ENCODE measurements at regions not wholly inside any gene's neighbourhood (a gene's known extent, or its start where the extent isn't known, plus 50 kb on each side); places are given as distances from the start of the nearest gene placed in this dataset.
"Not testable (repeated sequence)": the region's sequence is repeated elsewhere in the genome, so short reads cannot be mapped to it uniquely, and the experiment has no call there.

- ChIA-PET POLR2A (no interaction called here), SMC1A (ENCODE audit: uncharacterized antibody, unreplicated experiment) (no interaction called here), RAD21 (ENCODE audit: unreplicated experiment) (no interaction called here), CTCF (no interaction called here)
- no peak overlapping the region for H3K9ac ChIP-seq (ENCODE audit: control insufficient read depth, insufficient read depth, low read length)
- no peaks in the 10 kb centered on the region for H3K36me3 ChIP-seq (ENCODE audit: control insufficient read depth in 2 of 2, insufficient read depth in 2 of 2, low read length in 1 of 2)
- BruUV-seq (replicated peaks) = no TSS peak
- intact Hi-C loops (cut with micrococcal nuclease; ENCODE audit: unreplicated experiment) (no loop called here), in situ Hi-C loops (cut with MboI) (no loop called here)
- H3K27me3 ChIP-seq (replicated peaks in 1 of 2; ENCODE audit: control insufficient read depth in 2 of 2, insufficient read depth in 2 of 2, low read length in 1 of 2) = no peaks in the 10 kb centered on the region
- no peak overlapping the region for H2AFZ ChIP-seq (ENCODE audit: control insufficient read depth, low read depth, low read length)
- 0% methylated on average over 1 of the region's 1 CpG for WGBS (ENCODE audit: insufficient coverage, insufficient replicate concordance, low lambda C conversion rate, missing lambda C conversion rate)
- no peak overlapping the region for H3K4me2 ChIP-seq (ENCODE audit: control insufficient read depth, insufficient read depth)
- no peaks in the 10 kb centered on the region for H4K20me1 ChIP-seq (ENCODE audit: control insufficient read depth, insufficient read depth)
- TF ChIP-seq EP300 (IDR thresholded peaks at IDR 0.05; ENCODE audit: borderline replicate concordance in 1 of 2, control insufficient read depth in 1 of 2, low read depth in 2 of 2, low read length in 2 of 2) (no peak), PAX5 (IDR thresholded peaks at IDR 0.05; ENCODE audit: borderline replicate concordance, low read depth, low read length) (no peak), ZZZ3 (IDR thresholded peaks at IDR 0.05; ENCODE audit: control insufficient read depth, insufficient read length, low read depth) (no peak), NBN (IDR thresholded peaks at IDR 0.05) (no peak), ZNF24 (IDR thresholded peaks at IDR 0.05) (no peak), SMARCA5 (IDR thresholded peaks at IDR 0.05) (no peak), HDAC2 (IDR thresholded peaks at IDR 0.05) (no peak), BMI1 (IDR thresholded peaks at IDR 0.05; ENCODE audit: borderline replicate concordance) (no peak), HDAC6 (IDR thresholded peaks at IDR 0.05; ENCODE audit: unreplicated experiment) (no peak), NRF1 (conservative IDR thresholded peaks at IDR 0.05; ENCODE audit: low read depth, low read length) (no peak), RCOR1 (conservative IDR thresholded peaks at IDR 0.05; ENCODE audit: low read depth, low read length) (no peak), IRF4 (IDR thresholded peaks at IDR 0.05; ENCODE audit: low read depth, low read length) (no peak), USF1 (IDR thresholded peaks at IDR 0.05; ENCODE audit: borderline replicate concordance, extremely low read length, insufficient read depth, low read depth, low read length) (no peak), CBX5 (IDR thresholded peaks at IDR 0.05; ENCODE audit: low read depth) (no peak), SMC3 (IDR thresholded peaks at IDR 0.05; ENCODE audit: borderline replicate concordance, low read length) (no peak)
- ATAC-seq (no peak), FAIRE-seq (no peak), DNase-seq (ENCODE audit: low read depth, low spot score) (no peak)
- no peaks in the 10 kb centered on the region for H3K79me2 ChIP-seq (ENCODE audit: control insufficient read depth, insufficient read depth, low read length)
- no peaks in the 10 kb centered on the region for H3K4me1 ChIP-seq (ENCODE audit: control insufficient read depth, insufficient read depth, low read length)
- no peak overlapping the region for H3K4me3 ChIP-seq
- no peaks in the 10 kb centered on the region for H3K9me3 ChIP-seq (replicated peaks; ENCODE audit: control insufficient read depth, insufficient read depth, low read length)
- no peak overlapping the region for H3K27ac ChIP-seq (ENCODE audit: control insufficient read depth, insufficient read depth)
Observed at GRCh38 chr4:181855307-181855706, 387.9 kb upstream of the TENM3 start.

DNA sequence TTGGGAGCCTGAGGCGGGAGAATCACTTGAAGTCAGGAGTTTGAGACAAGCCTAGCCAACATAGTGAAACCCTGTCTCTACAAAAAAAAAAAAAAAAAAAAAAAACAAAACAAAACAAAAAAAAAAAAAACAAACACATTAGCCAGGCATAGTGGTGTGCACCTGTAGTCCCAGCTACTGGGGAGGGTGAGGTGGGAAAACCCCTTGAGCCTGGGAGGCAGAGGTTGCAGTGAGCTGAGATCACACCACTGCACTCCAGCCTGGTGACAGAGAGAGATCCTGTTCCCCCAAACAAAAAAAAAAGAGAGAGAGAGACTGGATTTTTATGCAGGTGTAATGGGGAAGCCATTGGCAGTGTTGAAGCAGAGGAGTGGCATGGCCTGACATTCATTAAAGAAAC is 385.7 kb upstream of the TENM3 start:
- RAD21 ChIA-PET (ENCODE audit: unreplicated experiment); H2AFZ ChIP-seq (ENCODE audit: control insufficient read depth, low read depth, low read length); H3K9me3 ChIP-seq (replicated peaks; ENCODE audit: control insufficient read depth, insufficient read depth, low read length); BruUV-seq (replicated peaks); H4K20me1 ChIP-seq (ENCODE audit: control insufficient read depth, insufficient read depth); DNase-seq (ENCODE audit: low read depth, low spot score); H3K27me3 ChIP-seq (replicated peaks in 1 of 2; ENCODE audit: control insufficient read depth in 2 of 2, insufficient read depth in 2 of 2, low read length in 1 of 2); H3K4me1 ChIP-seq (ENCODE audit: control insufficient read depth, insufficient read depth, low read length); intact Hi-C loops (cut with micrococcal nuclease; ENCODE audit: unreplicated experiment); POLR2A ChIA-PET; H3K4me2 ChIP-seq (ENCODE audit: control insufficient read depth, insufficient read depth); H3K36me3 ChIP-seq (ENCODE audit: control insufficient read depth in 2 of 2, insufficient read depth in 2 of 2, low read length in 1 of 2); FAIRE-seq; H3K9ac ChIP-seq (ENCODE audit: control insufficient read depth, insufficient read depth, low read length); in situ Hi-C loops (cut with MboI); H3K27ac ChIP-seq (ENCODE audit: control insufficient read depth, insufficient read depth); H3K4me3 ChIP-seq; H3K79me2 ChIP-seq (ENCODE audit: control insufficient read depth, insufficient read depth, low read length): not testable (repeated sequence)
- 0% methylated on average over 1 of the region's 1 CpG for WGBS (ENCODE audit: insufficient coverage, insufficient replicate concordance, low lambda C conversion rate, missing lambda C conversion rate)
- CTCF ChIA-PET = interaction anchor here (0.6 kb wide), 1 partner anchor 60 kb away, joined by 4 read pairs; no protein-coding TSS in a partner anchor
- peak; percentile 57 for ATAC-seq
- SMC1A ChIA-PET (ENCODE audit: uncharacterized antibody, unreplicated experiment) = interaction anchor here (0.6 to 0.9 kb wide), 2 partner anchors 49 to 85 kb away, joined by 3 read pairs; no protein-coding TSS in a partner anchor

Data from GM12878 (cell line).